GM12878 (cell line): ENCODE measurements at regions not wholly inside any gene's neighbourhood (a gene's known extent, or its start where the extent isn't known, plus 50 kb on each side); places are given as distances from the start of the nearest gene placed in this dataset.

Source experiments
- ATAC-seq: fragments of 200-7000 bp; cut with Tn5 transposase; 3 replicates; pipeline ENCODE4 v1.9.1; 2020; ENCODE audit warnings: mild to moderate bottlenecking, moderate library complexity
- BruUV-seq: library from RNA; stranded (reverse); fragments of 400-500 nt; replicated peaks from 2 replicates; lab custom pipeline; 2021; lab: Mats Ljungman, UMichigan
- CTCF ChIA-PET: fragments of 300-600 bp; sonication (Branson Sonifier 250); formaldehyde crosslinking; extraction: SDS; loops from one replicate; lab custom pipeline; 2021; ENCODE audit warnings: inconsistent platforms; lab: Yijun Ruan, JAX
- POLR2A ChIA-PET: fragments of 350-600 bp; formaldehyde crosslinking; extraction: SDS; loops from one replicate; lab custom pipeline; 2021; ENCODE audit warnings: inconsistent platforms; lab: Charles Lee
- RAD21 ChIA-PET: fragments of 300-600 bp; sonication (Branson Sonifier 250); formaldehyde crosslinking; loops from one replicate; lab custom pipeline; 2023; ENCODE audit warnings: antibody characterized with exemption; ENCODE audit not compliant: unreplicated experiment; lab: Charles Lee
- SMC1A ChIA-PET: fragments of 300-600 bp; sonication (Branson Sonifier 250); formaldehyde crosslinking; loops from one replicate; lab custom pipeline; 2023; ENCODE audit not compliant: unreplicated experiment, uncharacterized antibody; lab: Charles Lee
- DNase-seq: peaks from one replicate; pipeline ENCODE4 v3.0.0-alpha.2; 2011; ENCODE audit warnings: low read depth, low spot score
- FAIRE-seq: peaks from 3 replicates; lab custom pipeline; 2011; peaks lifted over from hg19 to GRCh38; lab: Jason Lieb, UNC
- H2AFZ ChIP-seq: 2 replicates; pipeline ENCODE4 v1.6.0; 2011; ENCODE audit warnings: low read depth, low read length, control low read depth; ENCODE audit not compliant: control insufficient read depth
- H3K27ac ChIP-seq: 2 replicates; pipeline ENCODE4 v1.5.1; 2011; ENCODE audit warnings: control low read depth; ENCODE audit not compliant: control insufficient read depth, insufficient read depth
- H3K27me3 ChIP-seq, 2 experiments: replicated peaks in 1 of 2; 2 replicates each; pipeline versions ENCODE4 v1.6.0 to v1.6.1; 2011; ENCODE audit warnings: low read length in 1 of 2; ENCODE audit not compliant: control insufficient read depth in 2 of 2, insufficient read depth in 2 of 2
- H3K36me3 ChIP-seq, 2 experiments: 2 replicates each; pipeline ENCODE4 v1.5.1; 2011; ENCODE audit warnings: low read length in 1 of 2; ENCODE audit not compliant: control insufficient read depth in 2 of 2, insufficient read depth in 2 of 2
- H3K4me1 ChIP-seq: 2 replicates; pipeline ENCODE4 v1.6.1; 2011; ENCODE audit warnings: mild to moderate bottlenecking, low read length, moderate library complexity, mixed read lengths; ENCODE audit not compliant: control insufficient read depth, insufficient read depth
- H3K4me2 ChIP-seq: 2 replicates; pipeline ENCODE4 v1.6.0; 2011; ENCODE audit warnings: control low read depth; ENCODE audit not compliant: control insufficient read depth, insufficient read depth
- H3K4me3 ChIP-seq: fragments of 200-600 bp; sonication (generic); 2 replicates; pipeline ENCODE4 v1.5.1; 2016
- H3K79me2 ChIP-seq: 2 replicates; pipeline ENCODE4 v1.6.0; 2011; ENCODE audit warnings: low read length; ENCODE audit not compliant: control insufficient read depth, insufficient read depth
- H3K9ac ChIP-seq: 2 replicates; pipeline ENCODE4 v1.8.0; 2011; ENCODE audit warnings: low read length, control low read depth, mixed read lengths; ENCODE audit not compliant: control insufficient read depth, insufficient read depth
- H3K9me3 ChIP-seq: replicated peaks from 3 replicates; pipeline ENCODE4 v1.5.1; 2011; ENCODE audit warnings: mild to moderate bottlenecking, low read length; ENCODE audit not compliant: control insufficient read depth, insufficient read depth
- H4K20me1 ChIP-seq: 2 replicates; pipeline ENCODE4 v1.6.0; 2011; ENCODE audit not compliant: control insufficient read depth, insufficient read depth
- ASH2L ChIP-seq: fragments of 300-600, 200-600 bp; sonication (generic); IDR thresholded peaks from 2 replicates; pipeline ENCODE4 v1.6.1; 2017; ENCODE audit warnings: low read depth, mild to moderate bottlenecking, borderline replicate concordance
- CHD4 ChIP-seq: fragments of 200-600 bp; sonication (generic); IDR thresholded peaks from 2 replicates; pipeline ENCODE4 v1.6.1; 2016; ENCODE audit warnings: mild to moderate bottlenecking
- CREM ChIP-seq: IDR thresholded peaks from 2 replicates; pipeline ENCODE4 v1.6.1; 2014; ENCODE audit warnings: antibody characterized with exemption, low read depth
- HDGF ChIP-seq: fragments of 450-650 bp; IDR thresholded peaks from 2 replicates; pipeline ENCODE4 v1.6.1; 2016; ENCODE audit warnings: antibody characterized with exemption
- JUNB ChIP-seq: IDR thresholded peaks from 2 replicates; pipeline ENCODE4 v1.6.1; 2016; ENCODE audit warnings: antibody characterized with exemption, mild to moderate bottlenecking
- MEF2B ChIP-seq: fragments of 450-650 bp; IDR thresholded peaks from 2 replicates; pipeline ENCODE4 v1.6.1; 2018; ENCODE audit warnings: mild to moderate bottlenecking, moderate library complexity; ENCODE audit not compliant: partially characterized antibody, poor library complexity, severe bottlenecking
- MYB ChIP-seq: fragments of 150-350 bp; IDR thresholded peaks from 2 replicates; pipeline ENCODE4 v1.6.1; 2014; ENCODE audit warnings: mild to moderate bottlenecking, low read depth, low read length, borderline replicate concordance
- NFXL1 ChIP-seq: fragments of 450-650 bp; IDR thresholded peaks from 2 replicates; pipeline ENCODE4 v1.6.1; 2017; ENCODE audit warnings: antibody characterized with exemption, mild to moderate bottlenecking, borderline replicate concordance
- RFX5 ChIP-seq: IDR thresholded peaks from 2 replicates; pipeline ENCODE4 v1.6.1; 2011; ENCODE audit warnings: low read depth, low read length, improper control_type of control experiment
- SMAD1 ChIP-seq: fragments of 450-650 bp; IDR thresholded peaks from 2 replicates; pipeline ENCODE4 v1.6.1; 2018; ENCODE audit warnings: mild to moderate bottlenecking, low read depth; ENCODE audit not compliant: partially characterized antibody
- SP1 ChIP-seq: IDR thresholded peaks from one replicate; pipeline ENCODE4 v1.6.1; 2011; ENCODE audit warnings: low read depth, low read length
- SREBF2 ChIP-seq: IDR thresholded peaks from 2 replicates; pipeline ENCODE4 v1.6.1; 2012; ENCODE audit warnings: mild to moderate bottlenecking, low read length
- STAT3 ChIP-seq: IDR thresholded peaks from 2 replicates; pipeline ENCODE4 v1.6.1; 2011; ENCODE audit warnings: low read depth, low read length, improper control_type of control experiment
- SUZ12 ChIP-seq: fragments of 200-600 bp; sonication (generic); IDR thresholded peaks from one replicate; pipeline ENCODE4 v1.6.1; 2018; ENCODE audit warnings: antibody characterized with exemption, mild to moderate bottlenecking; ENCODE audit not compliant: unreplicated experiment
- TBL1XR1 ChIP-seq: IDR thresholded peaks from 2 replicates; pipeline ENCODE4 v1.6.1; 2012; ENCODE audit warnings: low read depth, low read length, improper control_type of control experiment
- TCF7 ChIP-seq: IDR thresholded peaks from 2 replicates; pipeline ENCODE4 v1.6.1; 2014; ENCODE audit warnings: antibody characterized with exemption, borderline replicate concordance
- ZNF207 ChIP-seq: fragments of 450-650 bp; IDR thresholded peaks from 2 replicates; pipeline ENCODE4 v1.6.1; 2014; ENCODE audit warnings: antibody characterized with exemption, mild to moderate bottlenecking, borderline replicate concordance
- ZZZ3 ChIP-seq: IDR thresholded peaks from 2 replicates; pipeline ENCODE4 v1.6.1; 2011; ENCODE audit warnings: low read depth; ENCODE audit not compliant: control insufficient read depth, insufficient read length
- WGBS: methylation state at CpG from one replicate; pipeline ENCODE4 v1.1.6; 2016; ENCODE audit warnings: low lambda C conversion rate; ENCODE audit not compliant: insufficient replicate concordance, insufficient coverage; ENCODE audit errors: missing lambda C conversion rate; 5-methylcytosine and 5-hydroxymethylcytosine counted together
- in situ Hi-C: fragments of 300-500 bp; cut with MboI; formaldehyde crosslinking; loops from 9 replicates; pipeline ENCODE4 v1.14.3; 2018; ENCODE audit warnings: mixed read lengths
- intact Hi-C: fragments of 100-400 bp; cut with micrococcal nuclease; formaldehyde crosslinking; loops from one replicate; pipeline ENCODE4 v1.14.2; 2022; ENCODE audit not compliant: unreplicated experiment
- TF ChIP-seq, protein P1 (sequence below): fragments of 150-350 bp; IDR thresholded peaks from 2 replicates; pipeline ENCODE4 v1.6.1; 2014; ENCODE audit warnings: mild to moderate bottlenecking, low read depth, low read length
- TF ChIP-seq, protein P2 (sequence below): fragments of 450-650 bp; IDR thresholded peaks from 2 replicates; pipeline ENCODE4 v1.6.1; 2017; ENCODE audit warnings: mild to moderate bottlenecking

DNA sequence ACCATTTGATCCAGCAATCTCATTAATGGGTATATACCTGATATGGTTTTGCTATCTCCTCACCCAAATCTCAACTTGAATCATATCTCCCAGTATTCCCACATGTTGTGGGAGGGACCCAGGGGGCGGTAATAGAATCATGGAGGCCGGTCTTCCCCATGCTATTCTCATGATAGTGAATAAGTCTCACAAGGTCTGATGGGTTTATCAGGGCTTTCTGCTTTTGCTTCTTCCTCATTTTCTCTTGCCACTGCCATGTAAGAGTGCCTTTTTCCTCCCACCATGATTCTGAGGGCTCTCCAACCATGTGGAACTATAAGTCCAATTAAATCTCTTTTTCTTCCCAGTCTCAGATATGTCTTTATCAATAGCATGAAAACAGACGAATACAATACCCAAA, 74.5 kb upstream of the APC start:
- H3K36me3 ChIP-seq: no peaks in the 10 kb centered on the region
- H4K20me1 ChIP-seq: no peaks in the 10 kb centered on the region
- FAIRE-seq (no peak), DNase-seq (no peak), ATAC-seq (no peak)
- H3K9me3 ChIP-seq: no peaks in the 10 kb centered on the region; the same call in 2 of the 3 replicates
- BruUV-seq: no TSS peak
- no peaks in the 10 kb centered on the region for H3K79me2 ChIP-seq
- H3K4me2 ChIP-seq: no peak overlapping the region
- RAD21 ChIA-PET: no interaction called here
- CTCF ChIA-PET: no interaction called here
- intact Hi-C loops: no loop called here
- POLR2A ChIA-PET: no interaction called here
- in situ Hi-C loops: no loop called here
- no peaks in the 10 kb centered on the region for H3K4me1 ChIP-seq
- H3K27ac ChIP-seq: no peak overlapping the region
- no peak overlapping the region for H2AFZ ChIP-seq
- H3K27me3 ChIP-seq: no peaks in the 10 kb centered on the region
- H3K9ac ChIP-seq: no peak overlapping the region
- SMC1A ChIA-PET: interaction anchor here (1.4 kb wide), 1 partner anchor 18 kb away, joined by 3 read pairs; no protein-coding TSS in a partner anchor
- WGBS: 1% methylated on average over 3 of the region's 3 CpGs
- no peak for TF ChIP-seq HDGF
- no peak for TF ChIP-seq RFX5
- TF ChIP-seq STAT3: no peak
- TF ChIP-seq SREBF2: no peak
- TF ChIP-seq SP1: no peak
- TF ChIP-seq TCF7: no peak
- no peak for TF ChIP-seq ZNF207
- no peak for TF ChIP-seq CREM
- TF ChIP-seq ZZZ3: no peak
- TF ChIP-seq MEF2B: no peak
- TF ChIP-seq ASH2L: no peak
- no peak for TF ChIP-seq SMAD1
- TF ChIP-seq SUZ12: no peak
- no peak for TF ChIP-seq CHD4
- TF ChIP-seq, protein P1, sequence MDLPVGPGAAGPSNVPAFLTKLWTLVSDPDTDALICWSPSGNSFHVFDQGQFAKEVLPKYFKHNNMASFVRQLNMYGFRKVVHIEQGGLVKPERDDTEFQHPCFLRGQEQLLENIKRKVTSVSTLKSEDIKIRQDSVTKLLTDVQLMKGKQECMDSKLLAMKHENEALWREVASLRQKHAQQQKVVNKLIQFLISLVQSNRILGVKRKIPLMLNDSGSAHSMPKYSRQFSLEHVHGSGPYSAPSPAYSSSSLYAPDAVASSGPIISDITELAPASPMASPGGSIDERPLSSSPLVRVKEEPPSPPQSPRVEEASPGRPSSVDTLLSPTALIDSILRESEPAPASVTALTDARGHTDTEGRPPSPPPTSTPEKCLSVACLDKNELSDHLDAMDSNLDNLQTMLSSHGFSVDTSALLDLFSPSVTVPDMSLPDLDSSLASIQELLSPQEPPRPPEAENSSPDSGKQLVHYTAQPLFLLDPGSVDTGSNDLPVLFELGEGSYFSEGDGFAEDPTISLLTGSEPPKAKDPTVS: no peak
- TF ChIP-seq, protein P2, sequence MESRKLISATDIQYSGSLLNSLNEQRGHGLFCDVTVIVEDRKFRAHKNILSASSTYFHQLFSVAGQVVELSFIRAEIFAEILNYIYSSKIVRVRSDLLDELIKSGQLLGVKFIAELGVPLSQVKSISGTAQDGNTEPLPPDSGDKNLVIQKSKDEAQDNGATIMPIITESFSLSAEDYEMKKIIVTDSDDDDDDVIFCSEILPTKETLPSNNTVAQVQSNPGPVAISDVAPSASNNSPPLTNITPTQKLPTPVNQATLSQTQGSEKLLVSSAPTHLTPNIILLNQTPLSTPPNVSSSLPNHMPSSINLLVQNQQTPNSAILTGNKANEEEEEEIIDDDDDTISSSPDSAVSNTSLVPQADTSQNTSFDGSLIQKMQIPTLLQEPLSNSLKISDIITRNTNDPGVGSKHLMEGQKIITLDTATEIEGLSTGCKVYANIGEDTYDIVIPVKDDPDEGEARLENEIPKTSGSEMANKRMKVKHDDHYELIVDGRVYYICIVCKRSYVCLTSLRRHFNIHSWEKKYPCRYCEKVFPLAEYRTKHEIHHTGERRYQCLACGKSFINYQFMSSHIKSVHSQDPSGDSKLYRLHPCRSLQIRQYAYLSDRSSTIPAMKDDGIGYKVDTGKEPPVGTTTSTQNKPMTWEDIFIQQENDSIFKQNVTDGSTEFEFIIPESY: no peak
- no peak for TF ChIP-seq NFXL1
- no peak for TF ChIP-seq JUNB
- TF ChIP-seq TBL1XR1: no peak
- no peak for TF ChIP-seq MYB
- H3K4me3 ChIP-seq: no peak overlapping the region
